ENCODE measurements at regions not wholly inside any gene's neighbourhood (a gene's known extent, or its start where the extent isn't known, plus 50 kb on each side); places are given as distances from the start of the nearest gene placed in this dataset.

DNA sequence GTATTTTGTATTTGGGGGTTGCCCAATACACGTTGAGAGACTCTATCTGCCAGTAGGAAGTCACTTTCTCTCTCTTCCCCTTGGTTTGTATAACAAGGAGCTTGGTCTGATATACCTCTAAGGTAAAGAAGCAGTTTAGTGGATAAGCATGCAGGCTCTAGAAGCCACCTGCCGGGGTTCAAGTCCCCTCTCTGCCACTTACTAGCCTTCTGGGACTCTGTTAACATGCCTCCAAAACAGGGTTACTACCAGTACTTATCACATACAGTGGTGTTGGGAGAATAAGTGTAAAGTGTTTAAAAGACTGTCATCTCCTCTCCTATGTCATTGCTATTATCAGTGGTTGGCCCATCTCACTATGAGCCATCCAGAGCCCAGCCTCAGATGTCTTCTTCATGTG is 156.1 kb upstream of the HS3ST3A1 start:
- no peak for DNase-seq (ENCODE audit: extremely low spot score)
- ChIA-PET POLR2A (no interaction called here), CTCF (no interaction called here)
- no peak for TF ChIP-seq FOXA1 (IDR thresholded peaks at IDR 0.05)
- no peak for TF ChIP-seq ZNF384 (IDR thresholded peaks at IDR 0.05)
- TF ChIP-seq ARNT (IDR thresholded peaks at IDR 0.05) = no peak
- no peak for TF ChIP-seq HDGF (IDR thresholded peaks at IDR 0.05; ENCODE audit: borderline replicate concordance)
- no peak for TF ChIP-seq FOXK2 (IDR thresholded peaks at IDR 0.05)
- no peak for TF ChIP-seq TARDBP (IDR thresholded peaks at IDR 0.05)
- TF ChIP-seq ELF4 (IDR thresholded peaks at IDR 0.05) = no peak
- no peak for TF ChIP-seq CTBP1 (IDR thresholded peaks at IDR 0.05; ENCODE audit: borderline replicate concordance)
- TF ChIP-seq SP1 (IDR thresholded peaks at IDR 0.05) = no peak
- TF ChIP-seq BHLHE40 (IDR thresholded peaks at IDR 0.05; ENCODE audit: borderline replicate concordance) = no peak
- TF ChIP-seq L3MBTL2 (conservative IDR thresholded peaks at IDR 0.05) = no peak
- no peak for TF ChIP-seq NFRKB (IDR thresholded peaks at IDR 0.05)
- TF ChIP-seq SUZ12 (IDR thresholded peaks at IDR 0.05) = no peak
- TF ChIP-seq, protein P1, sequence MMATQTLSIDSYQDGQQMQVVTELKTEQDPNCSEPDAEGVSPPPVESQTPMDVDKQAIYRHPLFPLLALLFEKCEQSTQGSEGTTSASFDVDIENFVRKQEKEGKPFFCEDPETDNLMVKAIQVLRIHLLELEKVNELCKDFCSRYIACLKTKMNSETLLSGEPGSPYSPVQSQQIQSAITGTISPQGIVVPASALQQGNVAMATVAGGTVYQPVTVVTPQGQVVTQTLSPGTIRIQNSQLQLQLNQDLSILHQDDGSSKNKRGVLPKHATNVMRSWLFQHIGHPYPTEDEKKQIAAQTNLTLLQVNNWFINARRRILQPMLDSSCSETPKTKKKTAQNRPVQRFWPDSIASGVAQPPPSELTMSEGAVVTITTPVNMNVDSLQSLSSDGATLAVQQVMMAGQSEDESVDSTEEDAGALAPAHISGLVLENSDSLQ (IDR thresholded peaks at IDR 0.05) = no peak
- TF ChIP-seq LEF1 (IDR thresholded peaks at IDR 0.05; ENCODE audit: borderline replicate concordance) = no peak
- no peak for TF ChIP-seq FOXM1 (IDR thresholded peaks at IDR 0.05; ENCODE audit: borderline replicate concordance)

DNA sequence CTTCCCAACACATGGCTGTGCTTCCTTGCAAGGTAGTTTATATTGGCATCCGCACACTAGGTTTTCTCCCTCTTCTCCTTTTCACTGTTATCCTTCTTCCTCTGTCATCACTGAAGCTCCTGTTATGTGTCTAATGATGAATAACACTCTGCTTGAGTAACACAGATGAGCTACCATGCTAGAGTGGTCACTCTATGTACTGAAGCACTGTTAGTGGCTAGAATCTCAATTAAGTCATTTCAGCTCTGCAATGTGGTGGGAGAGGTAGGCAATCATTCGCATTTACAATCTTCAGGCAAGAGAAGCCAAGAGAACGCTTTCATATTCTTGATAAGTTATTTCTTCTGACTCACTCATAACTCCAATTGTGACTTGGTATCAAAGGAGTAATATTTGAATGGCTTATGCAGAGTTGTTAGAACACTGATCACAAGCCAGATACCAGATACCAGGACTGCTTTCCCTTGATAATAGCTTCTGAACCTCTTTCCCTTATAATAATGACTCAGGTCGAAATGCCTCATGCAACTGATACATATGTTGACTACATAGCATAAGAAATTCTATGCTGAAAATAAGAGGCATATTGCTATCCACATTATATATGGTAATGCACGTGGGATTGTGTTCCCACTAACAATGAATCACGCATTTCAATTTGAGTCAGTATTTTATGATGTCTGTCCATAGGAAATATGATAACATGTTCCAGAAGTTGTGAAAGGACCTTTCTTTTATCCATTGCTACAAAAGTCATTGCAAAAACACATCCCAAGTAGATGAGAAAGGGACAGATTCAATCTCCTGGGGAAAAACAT is 158.0 kb upstream of the HS3ST3A1 start:
- POLR2A ChIA-PET = no interaction called here
- no peak for TF ChIP-seq BHLHE40 (IDR thresholded peaks at IDR 0.05; ENCODE audit: borderline replicate concordance)
- TF ChIP-seq, protein P1 (IDR thresholded peaks at IDR 0.05) = no peak
- no peak for TF ChIP-seq LEF1 (IDR thresholded peaks at IDR 0.05; ENCODE audit: borderline replicate concordance)
- TF ChIP-seq NFRKB (IDR thresholded peaks at IDR 0.05) = no peak
- no peak for TF ChIP-seq FOXK2 (IDR thresholded peaks at IDR 0.05)
- DNase-seq (ENCODE audit: extremely low spot score) = no peak
- CTCF ChIA-PET = no interaction called here

DNA sequence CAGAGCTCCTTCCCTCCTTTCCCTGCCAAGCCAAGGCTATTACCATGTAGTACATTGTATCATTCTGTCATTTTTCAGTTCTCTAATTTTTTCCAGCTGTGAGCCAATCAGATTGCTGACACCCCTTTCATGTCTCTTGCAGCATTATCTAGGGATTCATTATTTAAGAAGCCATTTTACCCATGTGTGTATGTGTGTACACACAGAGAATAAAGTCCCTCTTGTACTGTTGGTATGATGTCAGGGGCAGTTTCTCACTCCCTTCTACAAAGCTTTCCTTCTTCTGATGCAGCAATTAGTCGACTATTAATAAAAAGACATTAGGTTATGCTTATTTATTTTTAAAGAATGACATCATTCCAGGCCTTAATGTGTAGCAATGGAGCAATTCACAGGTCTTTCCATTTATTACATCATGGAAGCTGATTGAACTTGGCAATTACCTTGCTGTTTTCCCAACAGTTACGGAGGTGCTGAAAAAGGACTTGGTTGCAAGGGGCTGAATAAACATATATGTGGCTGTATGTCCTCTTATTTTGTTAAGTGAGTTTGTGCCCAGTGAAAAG is 159.4 kb upstream of the HS3ST3A1 start:
- ChIA-PET CTCF (no interaction called here), POLR2A (no interaction called here)
- no peak for DNase-seq (ENCODE audit: extremely low spot score)
- TF ChIP-seq TARDBP (IDR thresholded peaks at IDR 0.05) (no peak), HDGF (IDR thresholded peaks at IDR 0.05; ENCODE audit: borderline replicate concordance) (no peak), BHLHE40 (IDR thresholded peaks at IDR 0.05; ENCODE audit: borderline replicate concordance) (no peak), NFRKB (IDR thresholded peaks at IDR 0.05) (no peak), ZNF384 (IDR thresholded peaks at IDR 0.05) (no peak), ELF4 (IDR thresholded peaks at IDR 0.05) (no peak), ARNT (IDR thresholded peaks at IDR 0.05) (no peak), CTBP1 (IDR thresholded peaks at IDR 0.05; ENCODE audit: borderline replicate concordance) (no peak), SP1 (IDR thresholded peaks at IDR 0.05) (no peak), FOXK2 (IDR thresholded peaks at IDR 0.05) (no peak), LEF1 (IDR thresholded peaks at IDR 0.05; ENCODE audit: borderline replicate concordance) (no peak), FOXM1 (IDR thresholded peaks at IDR 0.05; ENCODE audit: borderline replicate concordance) (no peak), L3MBTL2 (conservative IDR thresholded peaks at IDR 0.05) (no peak), FOXA1 (IDR thresholded peaks at IDR 0.05) (no peak), SUZ12 (IDR thresholded peaks at IDR 0.05) (no peak)
- TF ChIP-seq, protein P1 (IDR thresholded peaks at IDR 0.05) = no peak

DNA sequence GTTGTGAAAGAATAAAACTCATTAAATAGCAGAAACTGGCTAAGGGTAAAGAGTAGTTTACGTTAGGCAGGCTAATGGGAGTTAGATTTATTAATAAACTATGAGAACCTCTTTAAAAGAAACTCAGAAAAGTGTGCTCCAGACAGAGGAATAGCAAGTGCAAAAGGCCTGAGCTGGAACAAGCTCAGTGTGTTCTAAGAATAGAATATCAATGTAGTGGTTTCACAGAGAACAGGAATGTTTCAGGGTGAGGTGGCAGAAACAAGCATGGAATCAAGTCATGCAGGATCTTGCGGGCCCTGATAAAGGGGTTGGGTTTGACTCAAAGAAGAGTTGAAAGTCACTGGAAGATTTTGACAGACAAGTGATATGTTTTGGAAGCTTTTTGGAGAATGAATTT is 164.0 kb upstream of the HS3ST3A1 start:
- no peak for TF ChIP-seq CTBP1 (IDR thresholded peaks at IDR 0.05; ENCODE audit: borderline replicate concordance)
- ChIA-PET CTCF (no interaction called here), POLR2A (no interaction called here)
- no peak for DNase-seq (ENCODE audit: extremely low spot score)

DNA sequence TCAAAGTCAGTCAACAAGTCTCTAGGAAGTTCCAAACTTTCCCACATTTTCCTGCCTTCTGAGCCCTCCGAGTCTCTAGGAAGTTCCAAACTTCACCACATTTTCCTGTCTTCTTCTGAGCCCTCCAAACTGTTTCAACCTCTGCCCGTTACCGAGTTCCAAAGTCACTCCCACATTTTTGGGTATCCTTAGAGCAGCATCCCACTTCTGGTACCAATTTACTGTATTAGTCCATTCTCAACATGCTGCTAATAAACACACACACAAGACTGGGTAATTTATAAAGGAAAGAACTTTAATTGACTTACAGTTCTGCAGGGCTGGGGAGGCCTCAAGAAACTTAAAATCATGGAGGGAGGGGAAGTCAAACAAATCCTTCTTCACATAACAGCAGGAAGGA is 169.0 kb upstream of the HS3ST3A1 start:
- ChIA-PET CTCF (no interaction called here), POLR2A (no interaction called here)
- no peak for DNase-seq (ENCODE audit: extremely low spot score)
- no peak for TF ChIP-seq ARNT (IDR thresholded peaks at IDR 0.05)
- no peak for TF ChIP-seq BHLHE40 (IDR thresholded peaks at IDR 0.05; ENCODE audit: borderline replicate concordance)
- no peak for TF ChIP-seq NFRKB (IDR thresholded peaks at IDR 0.05)
- no peak for TF ChIP-seq SUZ12 (IDR thresholded peaks at IDR 0.05)
- TF ChIP-seq, protein P1 (IDR thresholded peaks at IDR 0.05) = no peak
- TF ChIP-seq HDGF (IDR thresholded peaks at IDR 0.05; ENCODE audit: borderline replicate concordance) = no peak
- no peak for TF ChIP-seq LEF1 (IDR thresholded peaks at IDR 0.05; ENCODE audit: borderline replicate concordance)
- TF ChIP-seq SP1 (IDR thresholded peaks at IDR 0.05) = no peak
- TF ChIP-seq FOXK2 (IDR thresholded peaks at IDR 0.05) = no peak
- no peak for TF ChIP-seq ELF4 (IDR thresholded peaks at IDR 0.05)
- no peak for TF ChIP-seq FOXM1 (IDR thresholded peaks at IDR 0.05; ENCODE audit: borderline replicate concordance)
- TF ChIP-seq TARDBP (IDR thresholded peaks at IDR 0.05) = no peak
- no peak for TF ChIP-seq CTBP1 (IDR thresholded peaks at IDR 0.05; ENCODE audit: borderline replicate concordance)
